H7 (cell line): ENCODE measurements at regions not wholly inside any gene's neighbourhood (a gene's known extent, or its start where the extent isn't known, plus 50 kb on each side); places are given as distances from the start of the nearest gene placed in this dataset.

Experiments
- DNase-seq: peaks from one replicate; pipeline ENCODE4 v3.0.0; 2012
- H3K27me3 ChIP-seq: 2 replicates; pipeline ENCODE4 v1.6.0; 2011; ENCODE audit warnings: mild to moderate bottlenecking, low read length; ENCODE audit not compliant: control insufficient read depth, insufficient read depth
- H3K36me3 ChIP-seq: replicated peaks from 2 replicates; pipeline ENCODE4 v1.5.1; 2011; ENCODE audit warnings: low read length; ENCODE audit not compliant: control insufficient read depth, insufficient read depth
- H3K4me3 ChIP-seq: 2 replicates; pipeline ENCODE4 v1.5.1; 2011; ENCODE audit warnings: low read depth, mild to moderate bottlenecking, control low read depth, low read length, moderate library complexity; ENCODE audit not compliant: insufficient read depth

GRCh38 chr15:62592920-62593319, 427.8 kb upstream of the C2CD4B start:
- H3K27me3 ChIP-seq, result no peaks in the 10 kb centered on the region
- no peaks in the 10 kb centered on the region for H3K36me3 ChIP-seq
- DNase-seq, result no peak
- no peak overlapping the region for H3K4me3 ChIP-seq

- Histone ChIP-seq H3K27me3 (no peaks in the 10 kb centered on the region), H3K4me3 (no peak overlapping the region), H3K36me3 (no peaks in the 10 kb centered on the region)
- no peak for DNase-seq
These were observed 428.8 kb upstream of the C2CD4B start for GRCh38 chr15:62593681-62594399.

- Histone ChIP-seq H3K4me3 (no peak overlapping the region), H3K27me3 (no peaks in the 10 kb centered on the region), H3K36me3 (no peaks in the 10 kb centered on the region)
- DNase-seq, result no peak
These were observed 433.1 kb upstream of the C2CD4B start for GRCh38 chr15:62598217-62598616.

GRCh38 chr15:62599791-62600777, 435.0 kb upstream of the C2CD4B start:
- H3K4me3 ChIP-seq, result no peak overlapping the region
- DNase-seq, result peak; percentile 29

GRCh38 chr15:62601777-62602545, 436.9 kb upstream of the C2CD4B start:
- no peak for DNase-seq
- no peaks in the 10 kb centered on the region for H3K27me3 ChIP-seq
- no peak overlapping the region for H3K4me3 ChIP-seq
- H3K36me3 ChIP-seq, result no peaks in the 10 kb centered on the region

More at GRCh38 chr15:62599791-62600777, 435.0 kb upstream of the C2CD4B start:
- Histone ChIP-seq H3K27me3 (no peaks in the 10 kb centered on the region), H3K36me3 (no peaks in the 10 kb centered on the region)

- no peaks in the 10 kb centered on the region for H3K27me3 ChIP-seq
- H3K4me3 ChIP-seq, result no peak overlapping the region
- H3K36me3 ChIP-seq, result no peaks in the 10 kb centered on the region
- no peak for DNase-seq
These were observed 438.7 kb upstream of the C2CD4B start for GRCh38 chr15:62603742-62604141.

GRCh38 chr15:62605282-62605681, 437.3 kb upstream of the TPM1 start:
- no peak for DNase-seq
- Histone ChIP-seq H3K36me3 (no peaks in the 10 kb centered on the region), H3K27me3 (no peaks in the 10 kb centered on the region), H3K4me3 (no peak overlapping the region)

GRCh38 chr15:62606376-62607113, 436.0 kb upstream of the TPM1 start:
- Histone ChIP-seq H3K27me3 (no peaks in the 10 kb centered on the region), H3K4me3 (no peak overlapping the region), H3K36me3 (no peaks in the 10 kb centered on the region)
- DNase-seq, result no peak

GRCh38 chr15:62607114-62607462, 435.5 kb upstream of the TPM1 start:
- no peak for DNase-seq
- Histone ChIP-seq H3K36me3 (no peaks in the 10 kb centered on the region), H3K4me3 (no peak overlapping the region), H3K27me3 (no peaks in the 10 kb centered on the region)

GRCh38 chr15:62607643-62608042, 434.9 kb upstream of the TPM1 start:
- DNase-seq, result no peak

GRCh38 chr15:62608369-62608768, 434.2 kb upstream of the TPM1 start:
- no peaks in the 10 kb centered on the region for H3K36me3 ChIP-seq
- no peaks in the 10 kb centered on the region for H3K27me3 ChIP-seq
- no peak for DNase-seq
- no peak overlapping the region for H3K4me3 ChIP-seq

More at GRCh38 chr15:62607643-62608042, 434.9 kb upstream of the TPM1 start:
- Histone ChIP-seq H3K36me3 (no peaks in the 10 kb centered on the region), H3K4me3 (no peak overlapping the region), H3K27me3 (no peaks in the 10 kb centered on the region)

- no peaks in the 10 kb centered on the region for H3K27me3 ChIP-seq
These were observed 432.2 kb upstream of the TPM1 start for GRCh38 chr15:62610265-62610869.

GRCh38 chr15:62611002-62611401, 431.5 kb upstream of the TPM1 start:
- no peak overlapping the region for H3K4me3 ChIP-seq
- no peaks in the 10 kb centered on the region for H3K27me3 ChIP-seq
- no peak for DNase-seq
- no peaks in the 10 kb centered on the region for H3K36me3 ChIP-seq

More at GRCh38 chr15:62610265-62610869, 432.2 kb upstream of the TPM1 start:
- Histone ChIP-seq H3K4me3 (no peak overlapping the region), H3K36me3 (no peaks in the 10 kb centered on the region)
- no peak for DNase-seq
